ENCODE measurements at regions not wholly inside any gene's neighbourhood (a gene's known extent, or its start where the extent isn't known, plus 50 kb on each side); places are given as distances from the start of the nearest gene placed in this dataset.

- ATAC-seq (ENCODE audit: low FRiP score) (no peak), DNase-seq (ENCODE audit: low spot score) (no peak)
- TF ChIP-seq CTCF (IDR thresholded peaks at IDR 0.05), result no peak
These were observed 85.5 kb upstream of the RND3 start for GRCh38 chr2:150572961-150573395.

DNA sequence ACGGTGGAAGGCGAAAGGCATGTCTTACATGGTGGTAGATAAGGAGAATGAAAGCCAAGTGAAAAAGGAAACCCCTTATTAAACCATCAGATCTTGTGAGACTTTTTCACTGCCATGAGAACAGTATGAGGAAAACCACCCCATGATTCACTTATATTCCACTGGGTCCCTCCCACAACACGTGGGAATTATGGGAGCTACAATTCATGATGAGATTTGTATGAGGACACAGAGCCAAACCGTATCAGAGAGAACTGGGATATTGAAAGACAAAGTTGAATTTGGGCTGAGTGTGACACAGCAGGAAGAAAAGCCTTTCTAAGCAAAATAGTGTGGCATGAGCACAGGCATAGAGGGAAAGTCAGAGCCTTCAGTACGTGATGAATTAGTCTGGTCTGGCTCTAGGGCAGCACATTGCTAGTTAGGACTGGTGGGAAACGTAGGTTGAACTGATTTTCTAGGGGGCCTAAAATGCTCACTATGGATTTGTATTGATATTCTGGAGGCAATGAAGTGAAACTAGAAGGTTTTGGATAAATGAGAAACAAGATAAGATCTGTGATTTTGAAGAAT, 84.8 kb upstream of the RND3 start:
- no peak for TF ChIP-seq CTCF (IDR thresholded peaks at IDR 0.05)
- no peak for ATAC-seq (ENCODE audit: low FRiP score)
- no peak for DNase-seq (ENCODE audit: low spot score)

DNA sequence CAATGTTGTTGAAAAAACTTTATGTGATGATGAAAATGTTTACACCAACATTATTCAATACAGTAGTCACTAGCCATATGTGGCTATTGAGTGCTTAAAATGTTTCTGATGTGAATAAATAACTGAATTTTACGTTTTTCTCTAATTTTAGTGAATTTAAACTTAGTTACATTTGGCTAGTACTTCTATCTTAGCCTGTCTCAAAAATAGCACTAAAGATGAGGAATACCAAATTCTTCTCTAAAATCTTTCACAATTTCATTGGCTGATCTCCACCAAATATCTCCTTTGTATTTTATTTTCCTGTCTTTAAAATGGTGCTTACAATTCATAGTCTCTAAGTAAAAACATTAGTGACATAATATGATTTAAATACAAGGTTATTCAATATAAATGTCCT, 83.7 kb upstream of the RND3 start:
- no peak for ATAC-seq (ENCODE audit: low FRiP score)
- no peak for TF ChIP-seq CTCF (IDR thresholded peaks at IDR 0.05)
- no peak for DNase-seq (ENCODE audit: low spot score)

DNA sequence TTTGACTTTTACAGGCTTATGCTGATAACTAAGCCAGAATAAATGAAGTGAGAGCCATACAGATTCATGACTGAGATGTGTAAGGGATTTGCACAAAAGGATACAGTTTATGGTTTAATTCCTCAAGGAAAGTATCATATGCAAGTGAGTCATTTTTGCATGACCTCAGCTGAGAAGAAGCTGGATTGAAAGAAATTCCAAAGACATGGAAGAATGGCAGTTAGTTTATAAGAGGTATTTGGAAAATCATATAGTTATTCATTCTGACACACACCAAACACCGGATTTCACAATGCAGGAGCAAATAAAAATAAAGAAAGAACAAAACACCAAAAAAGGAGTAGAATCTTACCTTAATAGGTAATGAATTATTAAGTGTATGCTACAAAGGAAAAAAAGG, 83.2 kb upstream of the RND3 start:
- ATAC-seq (ENCODE audit: low FRiP score) (no peak), DNase-seq (ENCODE audit: low spot score) (no peak)
- TF ChIP-seq CTCF (IDR thresholded peaks at IDR 0.05), result no peak

DNA sequence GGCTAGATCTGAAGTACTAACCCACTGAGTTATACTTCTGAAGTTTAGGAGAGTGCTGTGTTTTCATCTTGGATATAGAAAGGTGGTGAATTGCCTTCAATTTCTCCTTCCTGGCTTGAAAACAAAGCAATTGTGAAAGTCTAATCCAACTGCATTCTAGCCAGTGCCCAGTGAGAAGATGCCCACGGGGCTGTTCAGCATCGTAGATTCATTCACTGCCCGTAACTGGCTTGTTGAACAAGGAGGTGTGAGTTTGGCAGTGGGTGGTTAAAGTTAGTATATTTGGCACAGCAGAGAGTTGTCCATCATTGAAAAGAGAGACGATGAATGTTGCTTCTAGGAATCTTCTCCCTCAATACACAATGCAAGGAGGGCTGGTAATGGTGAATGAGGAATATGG, 82.3 kb upstream of the RND3 start:
- DNase-seq (ENCODE audit: low spot score), result no peak

GRCh38 chr2:150567771-150568301, 80.4 kb upstream of the RND3 start:
- TF ChIP-seq CTCF (IDR thresholded peaks at IDR 0.05), result no peak
- ATAC-seq (ENCODE audit: low FRiP score), result peak; percentile 28
- no peak for DNase-seq (ENCODE audit: low spot score)

More for the DNA sequence above, 82.3 kb upstream of the RND3 start:
- no peak for ATAC-seq (ENCODE audit: low FRiP score)
- TF ChIP-seq CTCF (IDR thresholded peaks at IDR 0.05), result no peak

DNA sequence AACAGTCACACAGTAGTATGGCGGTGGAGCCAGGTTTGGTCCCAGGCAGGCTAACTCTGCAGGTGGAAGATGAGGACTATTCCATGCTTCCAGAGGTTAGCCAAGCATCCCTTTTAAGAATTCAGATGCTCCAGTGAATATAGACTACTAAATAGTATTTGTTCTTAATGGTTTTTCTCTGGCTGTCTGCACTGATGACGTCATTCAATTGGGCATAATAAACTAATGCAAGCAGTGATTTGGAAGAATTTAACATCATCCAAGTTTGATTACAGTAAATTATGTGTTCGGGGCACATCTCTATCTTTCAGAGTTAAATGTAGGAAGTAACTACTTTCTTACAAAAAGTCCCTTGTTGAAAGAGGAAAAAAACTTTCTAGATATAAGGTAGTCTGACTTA, 78.8 kb upstream of the RND3 start:
- TF ChIP-seq CTCF (IDR thresholded peaks at IDR 0.05), result no peak
- DNase-seq (ENCODE audit: low spot score) (no peak), ATAC-seq (ENCODE audit: low FRiP score) (no peak)

Measured in omental fat pad (tissue), 3 donors.